OCI-LY3 (cell line): ENCODE measurements at regions not wholly inside any gene's neighbourhood (a gene's known extent, or its start where the extent isn't known, plus 50 kb on each side); places are given as distances from the start of the nearest gene placed in this dataset.
A peak's percentile ranks its signal among the peaks of the same experiment; 100 is the strongest.

Source experiments
- CTCF ChIP-seq: fragments of 200-600, 300-600 bp; sonication (generic); IDR thresholded peaks from 2 replicates; pipeline ENCODE4 v1.5.1; 2014; ENCODE audit warnings: antibody characterized with exemption, low read length, low read depth
- EZH2phosphoT487 ChIP-seq: fragments of 200-600 bp; shearing (Covaris generic); IDR thresholded peaks from 2 replicates; pipeline ENCODE4 v1.6.1; 2018; ENCODE audit warnings: antibody characterized with exemption, mixed run types, low read depth

- TF ChIP-seq CTCF = peak; percentile 93
- no peak for TF ChIP-seq EZH2phosphoT487
Observed at GRCh38 chr11:122505304-122506006, 150.1 kb upstream of the UBASH3B start.
